Activated CD8-positive, alpha-beta T cell treated with anti-CD3 and anti-CD28 coated beads for 36 hours (primary cell): ENCODE measurements at regions not wholly inside any gene's neighbourhood (a gene's known extent, or its start where the extent isn't known, plus 50 kb on each side); places are given as distances from the start of the nearest gene placed in this dataset.

ENCODE experiments used
- ATAC-seq: fragments of 200-7000 bp; cut with Tn5 transposase; one replicate; pipeline ENCODE4 v1.10.0; 2021; ENCODE audit warnings: mild to moderate bottlenecking, moderate library complexity
- CTCF ChIA-PET: fragments of 350-600 bp; sonication (Branson Sonifier 250); formaldehyde crosslinking; loops from one replicate; lab custom pipeline; 2021; ENCODE audit warnings: antibody characterized with exemption; lab: Charles Lee
- POLR2A ChIA-PET: fragments of 350-600 bp; sonication (Branson Sonifier 250); formaldehyde crosslinking; loops from one replicate; lab custom pipeline; 2021; ENCODE audit warnings: antibody characterized with exemption; lab: Charles Lee
- DNase-seq: peaks from one replicate; pipeline ENCODE4 v3.0.0-alpha.2; 2020
- H3K27ac Mint-ChIP-seq: one replicate; pipeline ENCODE4 v1.8.0; 2021; ENCODE audit warnings: mild to moderate bottlenecking, mixed read lengths
- H3K27me3 Mint-ChIP-seq: one replicate; pipeline ENCODE4 v1.8.0; 2021; ENCODE audit warnings: mixed read lengths
- H3K36me3 Mint-ChIP-seq: one replicate; pipeline ENCODE4 v1.8.0; 2021; ENCODE audit warnings: low read depth, mixed read lengths
- H3K4me1 Mint-ChIP-seq: one replicate; pipeline ENCODE4 v1.8.0; 2021; ENCODE audit warnings: low read depth, mixed read lengths
- H3K4me3 Mint-ChIP-seq: one replicate; pipeline ENCODE4 v1.8.0; 2021; ENCODE audit warnings: mild to moderate bottlenecking, moderate library complexity, mixed read lengths
- H3K9me3 Mint-ChIP-seq: one replicate; pipeline ENCODE4 v1.8.0; 2021; ENCODE audit warnings: mixed read lengths
- CTCF ChIP-seq: fragments of 200-600 bp; IDR thresholded peaks from one replicate; pipeline ENCODE4 v1.8.0; 2022; ENCODE audit warnings: antibody characterized with exemption, mild to moderate bottlenecking
- intact Hi-C: fragments of 100-400 bp; cut with micrococcal nuclease; formaldehyde crosslinking; loops from one replicate; pipeline ENCODE4 v1.10.0; 2022

DNA sequence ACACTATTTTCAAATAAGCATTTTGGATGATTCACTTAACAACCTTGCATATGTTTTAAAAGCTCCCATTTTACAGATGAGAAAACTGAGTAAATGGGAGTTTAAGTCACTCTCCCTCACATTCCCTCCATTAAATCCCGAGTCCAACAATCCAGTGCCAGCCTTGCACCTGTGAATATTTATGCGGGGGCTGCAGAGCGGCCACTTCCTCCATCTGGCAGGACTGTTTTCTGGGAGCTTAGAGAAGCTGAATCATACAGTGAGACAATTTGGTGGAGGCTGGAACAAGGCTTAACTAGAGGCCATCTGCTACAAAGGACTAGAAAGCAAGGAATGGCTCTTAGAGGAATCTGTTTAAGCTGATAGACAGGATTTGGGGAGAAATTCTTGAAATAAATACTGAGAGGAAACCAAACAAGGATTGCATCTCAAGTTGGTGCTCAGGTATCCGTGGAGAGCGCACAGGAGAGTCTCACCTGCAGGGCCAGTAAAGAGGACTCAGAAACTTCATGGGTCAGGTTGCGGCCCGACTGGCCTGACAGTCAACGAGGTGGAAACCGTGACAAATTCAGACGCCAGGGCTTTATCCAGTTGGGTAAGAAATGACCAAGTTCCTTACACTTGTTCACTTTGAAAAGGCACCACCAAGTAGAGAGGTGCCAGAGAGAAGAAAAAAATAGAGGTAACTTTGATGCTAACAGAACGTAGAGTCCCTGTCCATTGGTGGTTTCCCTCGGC is 478.5 kb downstream of the QKI start:
- no peak for TF ChIP-seq CTCF
- no peaks in the 10 kb centered on the region for H3K27me3 Mint-ChIP-seq

GRCh38 chr6:163889904-163890514 is 475.5 kb downstream of the QKI start:
- no peak for TF ChIP-seq CTCF
- Mint-ChIP-seq H3K9me3 (no peaks in the 10 kb centered on the region), H3K4me1 (no peaks in the 10 kb centered on the region), H3K27me3 (no peaks in the 10 kb centered on the region), H3K4me3 (no peak overlapping the region), H3K36me3 (no peaks in the 10 kb centered on the region), H3K27ac (no peak overlapping the region)
- intact Hi-C loops, result no loop called here
- ChIA-PET CTCF (no interaction called here), POLR2A (no interaction called here)
- DNase-seq (no peak), ATAC-seq (no peak)

More for the DNA sequence above, 478.5 kb downstream of the QKI start:
- no peak for DNase-seq
- Mint-ChIP-seq H3K4me1 (no peaks in the 10 kb centered on the region), H3K4me3 (no peak overlapping the region), H3K9me3 (no peaks in the 10 kb centered on the region), H3K27ac (no peak overlapping the region), H3K36me3 (no peaks in the 10 kb centered on the region)
- no peak for ATAC-seq
- CTCF ChIA-PET, result no interaction called here
- intact Hi-C loops, result no loop called here
- POLR2A ChIA-PET, result no interaction called here

- Mint-ChIP-seq H3K9me3 (no peaks in the 10 kb centered on the region), H3K36me3 (no peaks in the 10 kb centered on the region), H3K4me1 (no peaks in the 10 kb centered on the region), H3K4me3 (no peak overlapping the region), H3K27ac (no peak overlapping the region), H3K27me3 (no peaks in the 10 kb centered on the region)
- DNase-seq (no peak), ATAC-seq (no peak)
- intact Hi-C loops, result no loop called here
- TF ChIP-seq CTCF, result no peak
- POLR2A ChIA-PET, result no interaction called here
- CTCF ChIA-PET, result no interaction called here
Measured at GRCh38 chr6:163888030-163888819, 473.7 kb downstream of the QKI start.

- Mint-ChIP-seq H3K4me3 (no peak overlapping the region), H3K27me3 (peaks cover 5% of the 10 kb centered on the region), H3K9me3 (no peaks in the 10 kb centered on the region), H3K27ac (no peak overlapping the region), H3K4me1 (no peaks in the 10 kb centered on the region), H3K36me3 (no peaks in the 10 kb centered on the region)
- intact Hi-C loops, result no loop called here
- POLR2A ChIA-PET, result no interaction called here
- ATAC-seq, result no peak
- CTCF ChIA-PET, result no interaction called here
- no peak for TF ChIP-seq CTCF
- DNase-seq, result no peak
Measured at GRCh38 chr6:163886428-163886827, 471.9 kb downstream of the QKI start.

GRCh38 chr6:163883984-163884383 is 469.5 kb downstream of the QKI start:
- no peaks in the 10 kb centered on the region for H3K9me3 Mint-ChIP-seq
- CTCF ChIA-PET, result no interaction called here
- H3K4me1 Mint-ChIP-seq, result no peaks in the 10 kb centered on the region
- H3K4me3 Mint-ChIP-seq, result no peak overlapping the region
- intact Hi-C loops, result no loop called here
- H3K27ac Mint-ChIP-seq, result no peak overlapping the region
- TF ChIP-seq CTCF, result no peak
- POLR2A ChIA-PET, result no interaction called here
- DNase-seq, result no peak
- H3K27me3 Mint-ChIP-seq, result peaks cover 13% of the 10 kb centered on the region
- ATAC-seq, result no peak
- H3K36me3 Mint-ChIP-seq, result no peaks in the 10 kb centered on the region
